Tibial nerve (tissue), 4 donors: ENCODE measurements at regions not wholly inside any gene's neighbourhood (a gene's known extent, or its start where the extent isn't known, plus 50 kb on each side); places are given as distances from the start of the nearest gene placed in this dataset.
"Not testable (repeated sequence)": the region's sequence is repeated elsewhere in the genome, so short reads cannot be mapped to it uniquely, and the experiment has no call there.

Experiments used
- DNase-seq, 2 donors: peaks; one replicate each; pipeline ENCODE4 v3.0.0-alpha.2; 2019; ENCODE audit warnings: low spot score in 2 of 2
- H3K27ac ChIP-seq, 4 donors: fragments of 200-600 bp; sonication (generic) in 3 of 4; one replicate each; pipeline ENCODE4 v1.5.1; 2017 to 2019; ENCODE audit warnings: mild to moderate bottlenecking in 1 of 4
- H3K27me3 ChIP-seq, 2 donors: fragments of 200-600 bp; sonication (generic) in 1 of 2; one replicate each; pipeline versions ENCODE4 v1.5.1 to v1.6.0; 2017 to 2019
- H3K36me3 ChIP-seq, 3 donors: fragments of 200-600 bp; sonication (generic); one replicate each; pipeline ENCODE4 v1.5.1; 2018 to 2019
- H3K4me1 ChIP-seq, 4 donors: fragments of 200-600 bp; sonication (generic) in 3 of 4; one replicate each; pipeline ENCODE4 v1.5.1; 2017 to 2019
- H3K4me3 ChIP-seq, 4 donors: fragments of 200-600 bp; sonication (generic) in 3 of 4; one replicate each; pipeline ENCODE4 v1.5.1; 2017 to 2019; ENCODE audit warnings: mild to moderate bottlenecking in 1 of 4, moderate library complexity in 1 of 4
- H3K9me3 ChIP-seq, 4 donors: fragments of 200-600 bp; sonication (generic) in 3 of 4; one replicate each; pipeline ENCODE4 v1.5.1; 2017 to 2019
- EP300 ChIP-seq, 2 donors: sonication (generic); formaldehyde crosslinking; IDR thresholded peaks; one replicate each; pipeline ENCODE4 v1.6.1; 2017; ENCODE audit warnings: antibody characterized with exemption in 2 of 2, mild to moderate bottlenecking in 1 of 2
- POLR2A ChIP-seq, 2 donors: fragments of 450-650 bp; IDR thresholded peaks; one replicate each; pipeline ENCODE4 v1.6.1; 2017; ENCODE audit warnings: antibody characterized with exemption in 2 of 2, mild to moderate bottlenecking in 2 of 2, moderate library complexity in 2 of 2
- WGBS, 2 donors: methylation state at CpG; one replicate each; pipeline ENCODE4 v1.1.5; 2018; 5-methylcytosine and 5-hydroxymethylcytosine counted together
- TF ChIP-seq, protein P1 (sequence below), 5 experiments: fragments of 200-600 bp in 3 of 5; fragments of 450-650 bp in 2 of 5; sonication (generic) in 3 of 5; IDR thresholded peaks; one replicate each; pipeline ENCODE4 v1.5.1; 2016 to 2019; ENCODE audit warnings: antibody characterized with exemption in 5 of 5, mild to moderate bottlenecking in 3 of 5, moderate library complexity in 2 of 5

DNA sequence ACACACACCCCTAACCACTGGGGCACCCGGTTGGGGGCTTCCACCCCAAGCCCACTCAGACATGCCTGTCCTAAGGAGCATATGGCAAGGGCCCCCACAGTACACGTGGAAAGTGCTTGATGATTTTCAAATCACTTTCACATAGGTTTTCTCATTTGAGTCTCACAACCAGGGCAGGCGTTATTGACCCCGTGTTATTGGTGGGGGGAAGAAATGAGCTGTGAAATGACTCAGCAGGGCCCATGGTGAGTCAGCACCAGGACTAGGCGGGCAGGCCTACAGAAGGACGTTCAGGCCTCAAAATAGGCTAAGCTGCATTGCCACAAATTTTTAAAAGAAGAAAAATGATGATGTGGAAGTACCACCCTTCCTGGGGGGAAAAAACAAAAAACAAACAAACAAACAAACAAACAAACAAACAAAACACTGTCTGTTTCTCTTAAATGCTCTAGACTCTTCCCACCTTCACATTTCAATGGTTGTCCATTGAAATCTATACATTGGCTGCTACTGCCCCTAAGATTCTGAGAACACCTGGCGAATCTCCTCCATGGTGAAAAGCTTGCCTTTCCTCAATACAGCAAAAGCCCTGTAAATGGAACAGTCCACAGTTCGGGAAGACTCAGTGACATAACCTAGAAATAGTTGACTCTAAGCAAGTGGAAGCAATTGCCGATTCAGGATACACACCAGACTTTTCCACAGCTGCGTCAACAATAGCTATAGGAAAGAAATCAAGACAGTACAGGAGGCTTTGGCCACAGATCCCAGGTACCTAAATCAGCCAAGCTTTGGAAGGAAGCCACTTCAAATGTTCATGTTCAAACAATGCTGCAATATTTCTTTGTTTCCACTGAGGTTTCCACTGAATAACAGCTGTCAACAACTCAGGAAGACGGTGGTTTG, 234.7 kb downstream of the TOMM20 start:
- no peak overlapping the region for H3K4me3 ChIP-seq
- H3K9me3 ChIP-seq, result no peaks in the 10 kb centered on the region
- 69 to 70% methylated on average over 11 of the region's 11 CpGs for WGBS, 2 donors
- H3K36me3 ChIP-seq, result no peaks in the 10 kb centered on the region
- peaks cover 0 to 9% (median 0%) of the 10 kb centered on the region in 4 donors for H3K4me1 ChIP-seq
- no peak for DNase-seq
- H3K27me3 ChIP-seq, result no peaks in the 10 kb centered on the region
- TF ChIP-seq POLR2A (IDR thresholded peaks at IDR 0.05), result no peak
- TF ChIP-seq, protein P1, sequence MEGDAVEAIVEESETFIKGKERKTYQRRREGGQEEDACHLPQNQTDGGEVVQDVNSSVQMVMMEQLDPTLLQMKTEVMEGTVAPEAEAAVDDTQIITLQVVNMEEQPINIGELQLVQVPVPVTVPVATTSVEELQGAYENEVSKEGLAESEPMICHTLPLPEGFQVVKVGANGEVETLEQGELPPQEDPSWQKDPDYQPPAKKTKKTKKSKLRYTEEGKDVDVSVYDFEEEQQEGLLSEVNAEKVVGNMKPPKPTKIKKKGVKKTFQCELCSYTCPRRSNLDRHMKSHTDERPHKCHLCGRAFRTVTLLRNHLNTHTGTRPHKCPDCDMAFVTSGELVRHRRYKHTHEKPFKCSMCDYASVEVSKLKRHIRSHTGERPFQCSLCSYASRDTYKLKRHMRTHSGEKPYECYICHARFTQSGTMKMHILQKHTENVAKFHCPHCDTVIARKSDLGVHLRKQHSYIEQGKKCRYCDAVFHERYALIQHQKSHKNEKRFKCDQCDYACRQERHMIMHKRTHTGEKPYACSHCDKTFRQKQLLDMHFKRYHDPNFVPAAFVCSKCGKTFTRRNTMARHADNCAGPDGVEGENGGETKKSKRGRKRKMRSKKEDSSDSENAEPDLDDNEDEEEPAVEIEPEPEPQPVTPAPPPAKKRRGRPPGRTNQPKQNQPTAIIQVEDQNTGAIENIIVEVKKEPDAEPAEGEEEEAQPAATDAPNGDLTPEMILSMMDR (IDR thresholded peaks at IDR 0.05), result no peak
- no peak for TF ChIP-seq EP300 (IDR thresholded peaks at IDR 0.05)
- H3K27ac ChIP-seq, result no peak overlapping the region

DNA sequence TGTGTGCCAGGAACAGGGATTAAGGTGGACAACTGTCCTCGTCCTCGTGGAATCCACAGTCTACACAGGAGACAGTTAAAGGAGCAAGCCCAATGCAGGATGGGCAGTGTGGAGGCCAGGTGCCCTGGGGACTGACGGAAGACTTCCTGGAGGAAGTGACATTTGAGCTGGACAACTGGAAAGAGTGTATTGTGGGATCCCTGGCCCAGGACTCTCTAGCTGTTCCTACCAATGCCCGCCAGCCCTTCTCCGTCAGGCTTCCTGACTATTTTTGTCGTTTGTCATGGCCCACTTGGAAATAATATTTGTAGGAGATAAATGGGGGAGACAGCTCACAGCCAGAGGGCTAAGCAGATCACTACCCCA, 235.3 kb downstream of the TOMM20 start:
- DNase-seq, result no peak
- TF ChIP-seq, protein P1 (IDR thresholded peaks at IDR 0.05), result no peak
- no peak for TF ChIP-seq EP300 (IDR thresholded peaks at IDR 0.05)
- TF ChIP-seq POLR2A (IDR thresholded peaks at IDR 0.05), result no peak
- H3K4me1 ChIP-seq, result peaks cover 0 to 8% (median 0%) of the 10 kb centered on the region in 4 donors
- no peaks in the 10 kb centered on the region for H3K27me3 ChIP-seq
- no peak overlapping the region for H3K27ac ChIP-seq
- WGBS, 2 donors, result 95% methylated on average over 6 of the region's 6 CpGs
- H3K4me3 ChIP-seq, result no peak overlapping the region
- no peaks in the 10 kb centered on the region for H3K9me3 ChIP-seq
- no peaks in the 10 kb centered on the region for H3K36me3 ChIP-seq

DNA sequence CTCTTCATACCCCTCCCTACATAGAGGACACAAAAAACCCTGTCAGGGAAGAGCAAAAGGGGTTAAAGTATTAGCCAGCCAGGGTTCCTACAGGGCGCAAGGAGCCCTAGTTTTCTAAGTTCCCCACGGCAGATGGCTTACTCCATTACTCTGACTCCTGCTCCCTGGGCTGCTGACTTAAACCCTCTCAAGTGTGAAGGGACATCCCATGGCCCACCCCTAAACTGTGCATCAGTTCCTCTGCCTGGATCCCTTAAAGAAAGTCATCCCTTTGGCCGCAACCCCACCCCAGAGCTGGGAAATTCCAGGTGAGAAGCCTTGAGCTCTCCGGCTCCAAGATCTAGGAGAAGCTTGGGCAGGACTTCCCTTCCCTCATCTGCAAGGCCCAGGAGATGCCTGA, 236.0 kb downstream of the TOMM20 start:
- Histone ChIP-seq H3K27me3 (no peaks in the 10 kb centered on the region), H3K4me1 (peaks cover 0 to 8% (median 0%) of the 10 kb centered on the region in 4 donors), H3K36me3 (no peaks in the 10 kb centered on the region), H3K4me3 (no peak overlapping the region), H3K27ac (no peak overlapping the region), H3K9me3 (no peaks in the 10 kb centered on the region)
- DNase-seq, result no peak
- WGBS, 2 donors, result 77 to 88% methylated on average over 4 of the region's 4 CpGs
- TF ChIP-seq, protein P1 (IDR thresholded peaks at IDR 0.05), result no peak
- TF ChIP-seq EP300 (IDR thresholded peaks at IDR 0.05) (no peak), POLR2A (IDR thresholded peaks at IDR 0.05) (no peak)

DNA sequence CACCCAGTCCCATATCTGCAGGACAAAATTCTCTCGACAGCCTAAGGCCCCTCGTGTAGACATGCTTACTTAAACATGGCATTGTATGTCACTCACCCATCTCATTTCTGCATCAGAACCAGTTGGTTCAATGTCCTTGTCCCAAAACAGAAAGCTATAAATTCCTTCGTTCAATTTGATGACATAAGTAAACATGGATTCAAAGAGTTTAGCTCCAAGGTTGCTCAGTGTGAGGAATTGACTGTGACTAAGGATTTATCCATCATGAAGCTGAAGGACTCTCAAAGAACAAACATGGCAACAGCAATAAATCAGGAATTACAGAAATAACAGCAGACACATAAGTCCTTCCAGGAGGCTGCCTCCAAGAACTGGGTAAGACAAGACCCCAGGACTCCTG, 237.2 kb downstream of the TOMM20 start:
- Histone ChIP-seq H3K9me3 (no peaks in the 10 kb centered on the region), H3K36me3 (no peaks in the 10 kb centered on the region), H3K4me1 (peaks cover 0 to 18% (median 3%) of the 10 kb centered on the region in 4 donors), H3K27me3 (no peaks in the 10 kb centered on the region), H3K4me3 (no peak overlapping the region), H3K27ac (no peak overlapping the region)
- no peak for TF ChIP-seq POLR2A (IDR thresholded peaks at IDR 0.05)
- TF ChIP-seq, protein P1 (IDR thresholded peaks at IDR 0.05), result no peak
- no peak for TF ChIP-seq EP300 (IDR thresholded peaks at IDR 0.05)
- WGBS, 2 donors, result 83 to 85% methylated on average over 3 of the region's 3 CpGs
- DNase-seq, result no peak

DNA sequence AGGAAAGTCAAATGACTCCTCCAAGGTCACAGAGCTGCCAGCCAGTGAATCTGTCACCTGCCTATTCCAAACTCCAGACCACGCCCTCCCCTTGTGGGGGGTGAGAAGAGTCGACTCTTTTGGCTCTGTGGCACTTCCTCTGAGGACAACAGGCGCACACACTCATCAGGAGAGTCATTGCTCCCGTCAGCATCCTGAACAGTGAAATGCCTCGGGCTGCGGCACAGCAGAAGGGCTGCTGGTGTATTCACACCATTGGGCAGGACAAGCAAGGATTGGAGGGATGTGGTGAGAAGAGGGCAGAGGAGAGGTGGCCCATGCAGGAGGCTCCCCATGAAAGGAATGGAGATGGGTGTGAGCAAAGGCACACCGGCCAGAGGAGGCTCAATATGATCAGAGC, 239.0 kb downstream of the TOMM20 start:
- Histone ChIP-seq H3K9me3 (no peaks in the 10 kb centered on the region), H3K36me3 (no peaks in the 10 kb centered on the region), H3K27ac (no peak overlapping the region), H3K4me3 (no peak overlapping the region), H3K27me3 (no peaks in the 10 kb centered on the region), H3K4me1 (peaks cover 0 to 25% (median 5%) of the 10 kb centered on the region in 4 donors)
- no peak for DNase-seq
- TF ChIP-seq, protein P1 (IDR thresholded peaks at IDR 0.05), result no peak
- TF ChIP-seq POLR2A (IDR thresholded peaks at IDR 0.05) (no peak), EP300 (IDR thresholded peaks at IDR 0.05) (no peak)
- 76 to 81% methylated on average over 7 of the region's 7 CpGs for WGBS, 2 donors

DNA sequence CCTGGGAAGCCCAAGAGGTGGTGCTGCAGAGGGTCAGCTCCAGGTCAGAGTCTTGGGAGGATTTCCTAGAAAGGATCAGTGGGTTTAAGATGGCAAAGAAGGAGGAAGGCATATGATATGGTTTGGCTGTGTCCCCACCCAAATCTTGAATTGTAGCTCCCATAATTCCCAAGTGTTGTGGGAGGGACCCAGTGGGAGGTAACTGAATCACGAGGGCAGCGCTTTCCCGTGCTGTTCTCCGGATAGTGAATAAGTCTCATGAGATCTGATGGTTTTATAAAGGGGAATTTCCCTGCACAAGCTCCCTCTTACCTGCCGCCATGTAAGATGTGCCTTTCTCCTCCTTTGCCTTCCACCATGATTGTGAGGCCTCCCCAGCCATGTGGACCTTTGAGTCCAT, 240.4 kb downstream of the TOMM20 start:
- H3K27me3 ChIP-seq, DNase-seq, H3K9me3 ChIP-seq, H3K36me3 ChIP-seq, H3K27ac ChIP-seq, H3K4me3 ChIP-seq: not testable (repeated sequence)
- 94 to 95% methylated on average over 5 of the region's 5 CpGs for WGBS, 2 donors
- H3K4me1 ChIP-seq, result peaks cover 0 to 20% (median 5%) of the 10 kb centered on the region in 4 donors
